Sigmoid colon (tissue), 4 donors: ENCODE measurements at regions not wholly inside any gene's neighbourhood (a gene's known extent, or its start where the extent isn't known, plus 50 kb on each side); places are given as distances from the start of the nearest gene placed in this dataset.

ENCODE experiments used
- EP300 ChIP-seq, 4 donors: sonication (generic); formaldehyde crosslinking; IDR thresholded peaks; one replicate each; pipeline ENCODE4 v1.6.1; 2017; ENCODE audit warnings: antibody characterized with exemption in 4 of 4
- POLR2A ChIP-seq, 2 donors: fragments of 450-650 bp; IDR thresholded peaks; one replicate each; pipeline ENCODE4 v1.6.1; 2016; ENCODE audit warnings: antibody characterized with exemption in 2 of 2, mild to moderate bottlenecking in 2 of 2, moderate library complexity in 2 of 2
- POLR2AphosphoS5 ChIP-seq, 4 donors: sonication (generic); formaldehyde crosslinking; IDR thresholded peaks; one replicate each; pipeline ENCODE4 v1.6.1; 2017; ENCODE audit warnings: antibody characterized with exemption in 4 of 4
- TF ChIP-seq, protein P1 (sequence below), 4 experiments: fragments of 450-650 bp in 3 of 4; fragments of 200-600 bp in 1 of 4; IDR thresholded peaks; one replicate each; pipeline ENCODE4 v1.5.1; 2016 to 2019; ENCODE audit warnings: antibody characterized with exemption in 4 of 4, mild to moderate bottlenecking in 3 of 4, moderate library complexity in 2 of 4

GRCh38 chr10:44245601-44245938 lies 139.3 kb downstream of the CXCL12 start:
- TF ChIP-seq EP300 (IDR thresholded peaks at IDR 0.05) (no peak), POLR2A (IDR thresholded peaks at IDR 0.05) (no peak), POLR2AphosphoS5 (IDR thresholded peaks at IDR 0.05) (no peak)
- TF ChIP-seq, protein P1, sequence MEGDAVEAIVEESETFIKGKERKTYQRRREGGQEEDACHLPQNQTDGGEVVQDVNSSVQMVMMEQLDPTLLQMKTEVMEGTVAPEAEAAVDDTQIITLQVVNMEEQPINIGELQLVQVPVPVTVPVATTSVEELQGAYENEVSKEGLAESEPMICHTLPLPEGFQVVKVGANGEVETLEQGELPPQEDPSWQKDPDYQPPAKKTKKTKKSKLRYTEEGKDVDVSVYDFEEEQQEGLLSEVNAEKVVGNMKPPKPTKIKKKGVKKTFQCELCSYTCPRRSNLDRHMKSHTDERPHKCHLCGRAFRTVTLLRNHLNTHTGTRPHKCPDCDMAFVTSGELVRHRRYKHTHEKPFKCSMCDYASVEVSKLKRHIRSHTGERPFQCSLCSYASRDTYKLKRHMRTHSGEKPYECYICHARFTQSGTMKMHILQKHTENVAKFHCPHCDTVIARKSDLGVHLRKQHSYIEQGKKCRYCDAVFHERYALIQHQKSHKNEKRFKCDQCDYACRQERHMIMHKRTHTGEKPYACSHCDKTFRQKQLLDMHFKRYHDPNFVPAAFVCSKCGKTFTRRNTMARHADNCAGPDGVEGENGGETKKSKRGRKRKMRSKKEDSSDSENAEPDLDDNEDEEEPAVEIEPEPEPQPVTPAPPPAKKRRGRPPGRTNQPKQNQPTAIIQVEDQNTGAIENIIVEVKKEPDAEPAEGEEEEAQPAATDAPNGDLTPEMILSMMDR (IDR thresholded peaks at IDR 0.05) = no peak
